Fibroblast of lung (primary cell): ENCODE measurements at regions not wholly inside any gene's neighbourhood (a gene's known extent, or its start where the extent isn't known, plus 50 kb on each side); places are given as distances from the start of the nearest gene placed in this dataset.

Source experiments
- DNase-seq, 2 donors: peaks; one replicate each; pipeline versions ENCODE4 v3.0.0 to v3.0.0-alpha.2; 2010; ENCODE audit warnings: low read depth in 2 of 2
- H2AFZ ChIP-seq: 2 replicates; pipeline ENCODE4 v1.5.1; 2012; ENCODE audit warnings: low read length, control low read depth, inconsistent platforms
- H3K27ac ChIP-seq: 2 replicates; pipeline ENCODE4 v1.5.1; 2011; ENCODE audit warnings: low read length, control low read depth; ENCODE audit not compliant: insufficient read depth
- H3K27me3 ChIP-seq: 2 replicates; pipeline ENCODE4 v1.5.1; 2011; ENCODE audit warnings: mild to moderate bottlenecking, low read length; ENCODE audit not compliant: control insufficient read depth, insufficient read depth
- H3K36me3 ChIP-seq: 2 replicates; pipeline ENCODE4 v1.5.1; 2011; ENCODE audit warnings: low read length; ENCODE audit not compliant: control insufficient read depth, insufficient read depth
- H3K4me1 ChIP-seq: 2 replicates; pipeline ENCODE4 v1.5.1; 2011; ENCODE audit warnings: low read length; ENCODE audit not compliant: control insufficient read depth, insufficient read depth; ENCODE audit errors: extremely low read depth
- H3K4me2 ChIP-seq: 2 replicates; pipeline ENCODE4 v1.5.1; 2011; ENCODE audit warnings: low read length, control low read depth; ENCODE audit not compliant: insufficient read depth; ENCODE audit errors: extremely low read depth
- H3K4me3 ChIP-seq, 4 experiments: fragments of 200-600 bp in 1 of 4; sonication (generic) in 1 of 4; replicated peaks in 1 of 4; 2 replicates each; pipeline ENCODE4 v1.5.1; 2011 to 2016; ENCODE audit warnings: low read length in 4 of 4, low read depth in 3 of 4, mild to moderate bottlenecking in 3 of 4, control low read depth in 2 of 4, inconsistent platforms in 1 of 4, mixed read lengths in 1 of 4; ENCODE audit not compliant: insufficient read depth in 1 of 4; ENCODE audit errors: control extremely low read depth in 1 of 4
- H3K79me2 ChIP-seq: 2 replicates; pipeline ENCODE4 v1.5.1; 2012; ENCODE audit warnings: mild to moderate bottlenecking, low read length, inconsistent platforms; ENCODE audit not compliant: control insufficient read depth, insufficient read depth
- H3K9ac ChIP-seq: 2 replicates; pipeline ENCODE4 v1.5.1; 2011; ENCODE audit warnings: mild to moderate bottlenecking, low read length, control low read depth; ENCODE audit not compliant: insufficient read depth
- H3K9me3 ChIP-seq: 2 replicates; pipeline ENCODE4 v1.5.1; 2012; ENCODE audit warnings: low read depth, low read length; ENCODE audit not compliant: control insufficient read depth, insufficient read depth
- H4K20me1 ChIP-seq: 2 replicates; pipeline ENCODE4 v1.5.1; 2011; ENCODE audit warnings: low read length; ENCODE audit not compliant: control insufficient read depth, insufficient read depth; ENCODE audit errors: extremely low read depth
- EZH2 ChIP-seq: IDR thresholded peaks from 2 replicates; pipeline ENCODE4 v1.5.1; 2012; ENCODE audit warnings: low read length, control low read depth, mild to moderate bottlenecking; ENCODE audit errors: missing control alignments
- TF ChIP-seq, protein P1 (sequence below), 2 donors: IDR thresholded peaks in 1 of 2; conservative IDR thresholded peaks in 1 of 2; 1 replicate in 1 of 2; 2 replicates in 1 of 2; pipeline ENCODE4 v1.5.1; 2011 to 2012; ENCODE audit warnings: low read length in 2 of 2, control low read depth in 1 of 2, inconsistent platforms in 1 of 2, low read depth in 1 of 2, mild to moderate bottlenecking in 1 of 2

DNA sequence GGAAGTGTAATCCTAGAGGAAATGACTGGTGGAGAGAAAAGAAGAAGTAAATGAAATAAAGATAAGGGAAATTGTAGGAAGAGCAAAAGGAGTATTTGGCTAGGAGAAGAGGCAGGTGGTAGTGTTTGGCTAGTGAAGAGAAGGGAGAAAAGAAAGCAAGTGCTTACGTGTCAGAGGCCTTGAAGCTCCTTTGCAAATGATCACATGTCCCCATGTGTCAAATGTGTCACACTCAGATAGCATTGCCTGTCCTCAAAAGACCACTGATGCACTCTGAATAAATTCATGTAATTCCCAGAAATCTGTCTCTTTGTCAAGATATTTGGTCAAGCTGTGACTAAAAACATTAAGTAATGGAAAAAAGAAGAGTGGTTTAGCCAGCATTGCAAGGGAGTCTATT lies 639.3 kb downstream of the TUSC7 start:
- DNase-seq: no peak
- Histone ChIP-seq H3K9ac (no peak overlapping the region), H2AFZ (no peak overlapping the region), H3K27me3 (no peaks in the 10 kb centered on the region), H3K79me2 (no peaks in the 10 kb centered on the region), H4K20me1 (no peaks in the 10 kb centered on the region), H3K4me3 (no peak overlapping the region), H3K36me3 (no peaks in the 10 kb centered on the region), H3K9me3 (no peaks in the 10 kb centered on the region), H3K27ac (no peak overlapping the region), H3K4me1 (no peaks in the 10 kb centered on the region), H3K4me2 (no peak overlapping the region)
- no peak for TF ChIP-seq EZH2
- TF ChIP-seq, protein P1, sequence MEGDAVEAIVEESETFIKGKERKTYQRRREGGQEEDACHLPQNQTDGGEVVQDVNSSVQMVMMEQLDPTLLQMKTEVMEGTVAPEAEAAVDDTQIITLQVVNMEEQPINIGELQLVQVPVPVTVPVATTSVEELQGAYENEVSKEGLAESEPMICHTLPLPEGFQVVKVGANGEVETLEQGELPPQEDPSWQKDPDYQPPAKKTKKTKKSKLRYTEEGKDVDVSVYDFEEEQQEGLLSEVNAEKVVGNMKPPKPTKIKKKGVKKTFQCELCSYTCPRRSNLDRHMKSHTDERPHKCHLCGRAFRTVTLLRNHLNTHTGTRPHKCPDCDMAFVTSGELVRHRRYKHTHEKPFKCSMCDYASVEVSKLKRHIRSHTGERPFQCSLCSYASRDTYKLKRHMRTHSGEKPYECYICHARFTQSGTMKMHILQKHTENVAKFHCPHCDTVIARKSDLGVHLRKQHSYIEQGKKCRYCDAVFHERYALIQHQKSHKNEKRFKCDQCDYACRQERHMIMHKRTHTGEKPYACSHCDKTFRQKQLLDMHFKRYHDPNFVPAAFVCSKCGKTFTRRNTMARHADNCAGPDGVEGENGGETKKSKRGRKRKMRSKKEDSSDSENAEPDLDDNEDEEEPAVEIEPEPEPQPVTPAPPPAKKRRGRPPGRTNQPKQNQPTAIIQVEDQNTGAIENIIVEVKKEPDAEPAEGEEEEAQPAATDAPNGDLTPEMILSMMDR (conservative IDR thresholded peaks at IDR 0.05 in 1 of 2, IDR thresholded peaks at IDR 0.05 in 1 of 2; ENCODE audit: low read depth in 1 of 2, low read length in 2 of 2): no peak

DNA sequence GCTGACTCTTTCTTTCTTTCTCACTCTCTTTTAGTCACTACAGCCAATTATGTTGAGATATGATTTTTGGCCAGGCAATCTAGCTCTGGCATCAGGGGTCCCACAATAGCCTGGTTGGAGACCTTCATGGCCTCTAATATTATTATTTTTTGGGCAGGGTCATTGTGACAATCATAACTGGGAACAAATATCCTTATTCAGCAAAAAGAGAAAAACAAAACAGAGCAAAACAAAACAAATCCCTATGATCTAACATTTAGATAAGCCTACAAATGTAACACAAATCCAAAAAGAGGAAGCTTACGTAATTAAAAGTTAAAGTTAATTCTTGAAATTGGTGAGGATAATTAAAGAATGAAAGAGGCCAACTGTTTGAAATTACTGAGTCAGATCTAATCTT lies 640.0 kb downstream of the TUSC7 start:
- H3K79me2 ChIP-seq: no peaks in the 10 kb centered on the region
- TF ChIP-seq, protein P1 (conservative IDR thresholded peaks at IDR 0.05 in 1 of 2, IDR thresholded peaks at IDR 0.05 in 1 of 2; ENCODE audit: low read depth in 1 of 2, low read length in 2 of 2): no peak
- no peak for TF ChIP-seq EZH2
- no peak overlapping the region for H3K4me2 ChIP-seq
- no peaks in the 10 kb centered on the region for H3K27me3 ChIP-seq
- no peak overlapping the region for H3K9ac ChIP-seq
- H4K20me1 ChIP-seq: no peaks in the 10 kb centered on the region
- H3K9me3 ChIP-seq: no peaks in the 10 kb centered on the region
- no peak overlapping the region for H3K27ac ChIP-seq
- no peak for DNase-seq
- no peak overlapping the region for H2AFZ ChIP-seq
- H3K4me1 ChIP-seq: no peaks in the 10 kb centered on the region
- no peak overlapping the region for H3K4me3 ChIP-seq
- H3K36me3 ChIP-seq: no peaks in the 10 kb centered on the region

DNA sequence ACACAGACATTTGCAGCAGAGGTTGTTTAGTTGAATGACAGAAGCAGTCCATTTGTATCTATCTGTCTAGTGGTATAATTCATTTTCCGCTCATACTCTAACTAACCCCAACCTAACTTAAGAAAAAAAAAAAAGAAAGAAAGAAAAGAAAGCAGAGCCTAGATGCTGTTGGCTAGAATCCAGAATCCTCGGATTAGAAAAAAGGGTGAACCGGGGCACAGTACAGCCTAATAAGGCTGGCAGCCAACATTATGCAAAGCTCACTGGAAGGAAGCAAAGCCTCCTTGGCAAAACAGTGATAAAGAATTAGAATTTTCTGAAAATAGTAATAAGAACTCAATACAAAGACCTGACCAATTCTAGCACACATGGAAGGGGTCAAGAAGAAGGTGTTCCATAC lies 640.8 kb downstream of the TUSC7 start:
- H3K9ac ChIP-seq: no peak overlapping the region
- no peaks in the 10 kb centered on the region for H3K79me2 ChIP-seq
- H3K36me3 ChIP-seq: no peaks in the 10 kb centered on the region
- TF ChIP-seq EZH2: no peak
- TF ChIP-seq, protein P1 (conservative IDR thresholded peaks at IDR 0.05 in 1 of 2, IDR thresholded peaks at IDR 0.05 in 1 of 2; ENCODE audit: low read depth in 1 of 2, low read length in 2 of 2): no peak
- H2AFZ ChIP-seq: no peak overlapping the region
- H3K9me3 ChIP-seq: no peaks in the 10 kb centered on the region
- no peaks in the 10 kb centered on the region for H3K27me3 ChIP-seq
- H3K4me2 ChIP-seq: no peak overlapping the region
- no peaks in the 10 kb centered on the region for H3K4me1 ChIP-seq
- no peak for DNase-seq
- no peak overlapping the region for H3K27ac ChIP-seq
- H3K4me3 ChIP-seq: no peak overlapping the region
- no peaks in the 10 kb centered on the region for H4K20me1 ChIP-seq
